ENCODE measurements at regions not wholly inside any gene's neighbourhood (a gene's known extent, or its start where the extent isn't known, plus 50 kb on each side); places are given as distances from the start of the nearest gene placed in this dataset.
"Not testable (repeated sequence)": the region's sequence is repeated elsewhere in the genome, so short reads cannot be mapped to it uniquely, and the experiment has no call there.

DNA sequence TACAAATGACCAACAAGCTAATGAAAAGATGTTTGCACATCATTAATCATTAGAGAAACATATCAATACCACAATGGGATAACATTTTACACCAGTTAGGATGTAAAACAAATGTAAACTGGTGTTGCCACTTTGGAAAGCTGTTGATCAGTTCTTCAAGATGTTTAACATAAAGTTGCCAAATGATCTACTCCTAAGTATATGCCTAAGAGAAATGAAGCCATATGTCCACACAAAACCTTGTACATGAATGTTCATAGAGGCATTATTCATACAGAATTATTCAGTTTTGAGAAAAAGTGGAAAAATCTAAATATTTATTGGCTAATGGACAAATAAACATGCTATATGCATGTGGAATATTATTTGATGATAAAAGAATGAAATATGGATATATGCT is 136.9 kb upstream of the KITLG start:
- no peaks in the 10 kb centered on the region for H3K9me3 ChIP-seq
- no peak for TF ChIP-seq CTCF (IDR thresholded peaks at IDR 0.05; ENCODE audit: low read depth, low read length)
- no peaks in the 10 kb centered on the region for H3K36me3 ChIP-seq
- DNase-seq: no peak
- no peaks in the 10 kb centered on the region for H3K4me1 ChIP-seq
- H3K4me3 ChIP-seq (ENCODE audit: low read depth, low read length): no peak overlapping the region
- no peaks in the 10 kb centered on the region for H3K27me3 ChIP-seq

DNA sequence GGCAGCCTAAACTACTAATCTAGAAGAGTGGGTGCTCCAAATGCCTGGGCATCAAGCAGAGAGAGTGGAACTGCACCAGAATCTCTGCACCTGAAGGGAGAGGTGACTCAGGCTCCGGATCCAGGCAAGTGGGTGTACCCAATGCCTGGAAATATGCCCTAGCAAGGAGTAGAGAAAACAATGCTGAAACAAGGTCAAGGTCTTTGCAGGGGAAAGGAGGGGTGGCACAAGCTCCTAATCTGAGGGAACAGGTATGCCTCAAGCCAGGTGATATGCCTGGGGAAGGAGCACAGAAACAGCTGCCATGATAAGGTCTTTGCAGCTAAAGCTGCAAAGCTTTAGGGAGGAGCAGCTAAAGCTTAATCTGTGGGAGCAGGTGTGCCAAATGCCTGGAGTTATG is 136.0 kb upstream of the KITLG start:
- no peak for TF ChIP-seq CTCF (IDR thresholded peaks at IDR 0.05; ENCODE audit: low read depth, low read length)
- no peak for DNase-seq
- Histone ChIP-seq H3K9me3 (no peaks in the 10 kb centered on the region), H3K4me3 (ENCODE audit: low read depth, low read length) (no peak overlapping the region), H3K4me1 (no peaks in the 10 kb centered on the region), H3K27me3 (no peaks in the 10 kb centered on the region), H3K36me3 (no peaks in the 10 kb centered on the region)

DNA sequence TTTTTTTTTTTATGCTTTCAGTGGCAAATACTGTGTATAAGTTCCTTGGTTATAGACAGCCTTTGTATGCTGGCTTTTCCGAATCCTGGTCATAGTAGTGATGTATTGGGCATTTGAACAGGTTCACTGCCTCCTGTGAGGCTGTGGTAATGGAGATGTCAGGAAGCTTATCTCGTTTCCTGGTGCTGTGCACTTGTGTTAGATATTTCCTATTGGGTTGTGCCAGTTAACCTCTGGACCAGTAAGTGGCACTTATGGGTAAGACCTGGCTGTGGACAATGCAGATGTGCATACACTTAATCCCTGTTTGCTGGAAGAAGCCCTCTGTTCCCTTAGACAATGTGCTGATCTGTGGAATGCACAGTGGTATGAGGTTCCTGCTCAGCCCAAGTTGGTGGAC is 135.4 kb upstream of the KITLG start:
- no peaks in the 10 kb centered on the region for H3K36me3 ChIP-seq
- no peak for DNase-seq

GRCh38 chr12:88714263-88714882 is 134.1 kb upstream of the KITLG start:
- not testable (repeated sequence) for H3K9me3 ChIP-seq; H3K4me3 ChIP-seq (ENCODE audit: low read depth, low read length); H3K36me3 ChIP-seq; H3K4me1 ChIP-seq; H3K27me3 ChIP-seq; DNase-seq

More for the DNA sequence above, 135.4 kb upstream of the KITLG start:
- Histone ChIP-seq H3K27me3 (no peaks in the 10 kb centered on the region), H3K4me1 (no peaks in the 10 kb centered on the region), H3K9me3 (no peaks in the 10 kb centered on the region), H3K4me3 (ENCODE audit: low read depth, low read length) (no peak overlapping the region)
- no peak for TF ChIP-seq CTCF (IDR thresholded peaks at IDR 0.05; ENCODE audit: low read depth, low read length)

DNA sequence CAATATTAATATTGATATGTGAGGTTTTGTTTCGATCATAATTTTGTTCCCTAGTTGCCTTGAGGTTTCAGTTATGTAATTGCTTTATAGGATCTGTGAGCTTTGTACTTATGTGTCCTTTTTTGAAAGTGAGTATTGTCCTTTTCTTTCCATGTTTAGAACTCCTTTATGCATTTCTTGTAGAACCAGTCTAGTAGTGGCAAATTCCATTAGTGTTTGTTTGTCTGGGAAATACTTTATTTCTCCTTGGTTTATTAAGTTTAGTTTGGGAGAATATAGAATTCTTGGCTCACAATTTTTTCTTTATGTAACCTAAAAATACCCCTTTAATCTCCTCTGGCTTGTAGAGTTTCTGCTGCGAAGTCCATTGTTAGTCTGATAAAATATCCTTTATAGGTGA is 127.5 kb upstream of the KITLG start:
- Histone ChIP-seq H3K4me1 (no peaks in the 10 kb centered on the region), H3K4me3 (ENCODE audit: low read depth, low read length) (no peak overlapping the region), H3K36me3 (no peaks in the 10 kb centered on the region), H3K9me3 (no peaks in the 10 kb centered on the region), H3K27me3 (no peaks in the 10 kb centered on the region)
- no peak for DNase-seq
- TF ChIP-seq CTCF (IDR thresholded peaks at IDR 0.05; ENCODE audit: low read depth, low read length): no peak

DNA sequence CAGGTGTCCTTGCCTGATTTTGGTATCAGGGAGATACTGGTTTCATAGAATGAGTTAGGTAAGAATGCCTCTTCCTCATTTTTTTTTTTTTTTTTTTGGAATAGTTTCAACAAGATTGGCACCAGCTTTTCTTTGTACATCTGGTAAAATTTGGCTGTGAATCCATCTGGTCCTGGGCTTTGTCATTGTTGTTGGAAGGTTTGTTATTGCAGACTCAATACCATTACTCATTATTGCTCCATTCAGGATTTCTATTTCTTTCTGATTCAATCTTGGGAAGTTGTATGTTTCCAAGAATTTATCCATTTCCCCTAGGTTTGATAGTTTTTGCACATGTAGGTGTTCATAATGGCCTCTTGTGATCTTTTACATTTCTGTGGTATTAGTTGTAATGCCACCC is 126.0 kb upstream of the KITLG start:
- DNase-seq: no peak
- no peaks in the 10 kb centered on the region for H3K4me1 ChIP-seq
- TF ChIP-seq CTCF (IDR thresholded peaks at IDR 0.05; ENCODE audit: low read depth, low read length): no peak
- no peaks in the 10 kb centered on the region for H3K9me3 ChIP-seq
- no peak overlapping the region for H3K4me3 ChIP-seq (ENCODE audit: low read depth, low read length)
- H3K27me3 ChIP-seq: no peaks in the 10 kb centered on the region
- no peaks in the 10 kb centered on the region for H3K36me3 ChIP-seq

- H3K4me3 ChIP-seq (ENCODE audit: low read depth, low read length): no peak overlapping the region
- TF ChIP-seq CTCF (IDR thresholded peaks at IDR 0.05; ENCODE audit: low read depth, low read length): no peak
- no peaks in the 10 kb centered on the region for H3K36me3 ChIP-seq
- no peak for DNase-seq
- no peaks in the 10 kb centered on the region for H3K9me3 ChIP-seq
- no peaks in the 10 kb centered on the region for H3K4me1 ChIP-seq
- no peaks in the 10 kb centered on the region for H3K27me3 ChIP-seq
These were observed 123.5 kb upstream of the KITLG start for GRCh38 chr12:88703790-88704189.
